CD4-positive, alpha-beta T cell treated with Interleukin-10 for 1 hour (primary cell): ENCODE measurements at regions not wholly inside any gene's neighbourhood (a gene's known extent, or its start where the extent isn't known, plus 50 kb on each side); places are given as distances from the start of the nearest gene placed in this dataset.
"Not testable (repeated sequence)": the region's sequence is repeated elsewhere in the genome, so short reads cannot be mapped to it uniquely, and the experiment has no call there.

Experiments
- DNase-seq: peaks from one replicate; pipeline ENCODE4 v3.0.0-alpha.2; 2020

GRCh38 chr6:139985236-139985815 is 610.9 kb upstream of the CITED2 start:
- DNase-seq = no peak

GRCh38 chr6:139984317-139984716 is 609.9 kb upstream of the CITED2 start:
- no peak for DNase-seq

- no peak for DNase-seq
Observed at GRCh38 chr6:139983555-139984276, 609.3 kb upstream of the CITED2 start.

- no peak for DNase-seq
Observed at GRCh38 chr6:139982652-139983295, 608.3 kb upstream of the CITED2 start.

GRCh38 chr6:139982195-139982594 is 607.7 kb upstream of the CITED2 start:
- no peak for DNase-seq

GRCh38 chr6:139981768-139982181 is 607.3 kb upstream of the CITED2 start:
- no peak for DNase-seq

GRCh38 chr6:139981066-139981624 is 606.7 kb upstream of the CITED2 start:
- DNase-seq = no peak

- not testable (repeated sequence) for DNase-seq
Observed at GRCh38 chr6:139980631-139981030, 606.2 kb upstream of the CITED2 start.

- no peak for DNase-seq
Observed at GRCh38 chr6:139979021-139979725, 604.7 kb upstream of the CITED2 start.

GRCh38 chr6:139977887-139978332 is 603.5 kb upstream of the CITED2 start:
- DNase-seq = no peak

GRCh38 chr6:139973669-139974344 is 599.4 kb upstream of the CITED2 start:
- no peak for DNase-seq

GRCh38 chr6:139972116-139972515 is 597.7 kb upstream of the CITED2 start:
- no peak for DNase-seq

GRCh38 chr6:139970591-139970991 is 596.1 kb upstream of the CITED2 start:
- no peak for DNase-seq

- no peak for DNase-seq
Observed at GRCh38 chr6:139967497-139967896, 593.0 kb upstream of the CITED2 start.

GRCh38 chr6:139965393-139965792 is 590.9 kb upstream of the CITED2 start:
- DNase-seq = no peak

- DNase-seq = no peak
Observed at GRCh38 chr6:139964737-139965136, 590.3 kb upstream of the CITED2 start.

GRCh38 chr6:139962654-139963347 is 588.4 kb upstream of the CITED2 start:
- DNase-seq = no peak

GRCh38 chr6:139961190-139961589 is 586.7 kb upstream of the CITED2 start:
- no peak for DNase-seq

GRCh38 chr6:139960671-139961070 is 586.2 kb upstream of the CITED2 start:
- DNase-seq = no peak

GRCh38 chr6:139955366-139956155 is 581.1 kb upstream of the CITED2 start:
- DNase-seq = no peak

- no peak for DNase-seq
Observed at GRCh38 chr6:139954463-139955071, 580.1 kb upstream of the CITED2 start.
